ENCODE measurements at regions not wholly inside any gene's neighbourhood (a gene's known extent, or its start where the extent isn't known, plus 50 kb on each side); places are given as distances from the start of the nearest gene placed in this dataset.

DNA sequence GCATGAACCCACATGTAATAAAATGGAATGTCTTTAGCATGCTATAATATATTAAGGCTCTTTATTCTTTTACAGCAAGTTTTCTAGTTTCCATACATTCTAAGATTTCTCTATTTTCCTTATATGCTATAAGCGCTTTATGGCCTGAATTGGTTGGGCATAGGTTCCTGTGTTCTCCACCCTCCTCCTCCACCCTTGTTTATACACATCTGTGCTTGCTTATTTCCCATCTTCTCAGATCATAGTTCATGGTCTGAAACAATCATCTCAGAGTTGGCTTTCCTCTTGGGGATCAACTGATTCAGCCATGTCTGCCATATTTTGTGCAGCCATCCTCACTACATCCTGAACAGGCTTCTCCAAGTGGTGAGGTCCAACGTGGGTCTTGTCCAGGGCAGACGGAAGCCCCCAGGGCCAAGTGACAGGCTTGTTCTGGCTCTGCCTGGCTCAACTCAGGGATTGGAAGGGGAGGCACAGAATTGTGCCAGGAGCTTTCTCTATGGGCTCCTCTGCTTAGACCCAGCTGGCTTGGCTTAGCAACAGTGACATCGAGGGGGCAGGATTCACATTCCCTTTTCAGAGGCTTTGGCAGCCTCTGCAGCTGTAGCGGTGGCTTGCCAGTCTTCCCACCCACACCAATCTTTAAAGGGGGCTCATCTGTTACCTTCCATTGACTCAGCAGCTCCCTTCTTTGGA is 327.3 kb downstream of the PTEN start:
- TF ChIP-seq, protein P1, sequence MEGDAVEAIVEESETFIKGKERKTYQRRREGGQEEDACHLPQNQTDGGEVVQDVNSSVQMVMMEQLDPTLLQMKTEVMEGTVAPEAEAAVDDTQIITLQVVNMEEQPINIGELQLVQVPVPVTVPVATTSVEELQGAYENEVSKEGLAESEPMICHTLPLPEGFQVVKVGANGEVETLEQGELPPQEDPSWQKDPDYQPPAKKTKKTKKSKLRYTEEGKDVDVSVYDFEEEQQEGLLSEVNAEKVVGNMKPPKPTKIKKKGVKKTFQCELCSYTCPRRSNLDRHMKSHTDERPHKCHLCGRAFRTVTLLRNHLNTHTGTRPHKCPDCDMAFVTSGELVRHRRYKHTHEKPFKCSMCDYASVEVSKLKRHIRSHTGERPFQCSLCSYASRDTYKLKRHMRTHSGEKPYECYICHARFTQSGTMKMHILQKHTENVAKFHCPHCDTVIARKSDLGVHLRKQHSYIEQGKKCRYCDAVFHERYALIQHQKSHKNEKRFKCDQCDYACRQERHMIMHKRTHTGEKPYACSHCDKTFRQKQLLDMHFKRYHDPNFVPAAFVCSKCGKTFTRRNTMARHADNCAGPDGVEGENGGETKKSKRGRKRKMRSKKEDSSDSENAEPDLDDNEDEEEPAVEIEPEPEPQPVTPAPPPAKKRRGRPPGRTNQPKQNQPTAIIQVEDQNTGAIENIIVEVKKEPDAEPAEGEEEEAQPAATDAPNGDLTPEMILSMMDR (IDR thresholded peaks at IDR 0.05; ENCODE audit: low read depth, low read length), result no peak
- TF ChIP-seq EZH2phosphoT487 (IDR thresholded peaks at IDR 0.05; ENCODE audit: low read depth), result no peak
